MM.1S (cell line): ENCODE measurements at regions not wholly inside any gene's neighbourhood (a gene's known extent, or its start where the extent isn't known, plus 50 kb on each side); places are given as distances from the start of the nearest gene placed in this dataset.

Experiments used
- DNase-seq: peaks from one replicate; pipeline ENCODE4 v3.0.0-alpha.2; 2015
- H2AFZ ChIP-seq: fragments of 300-600 bp; sonication (generic); 2 replicates; pipeline ENCODE4 v1.6.0; 2016; ENCODE audit warnings: antibody characterized with exemption, low read length
- H3F3A ChIP-seq: fragments of 300-600 bp; sonication (generic); 2 replicates; pipeline ENCODE4 v1.6.1; 2016; ENCODE audit warnings: mild to moderate bottlenecking, antibody characterized with exemption, low read length, moderate library complexity, mixed read lengths; ENCODE audit not compliant: insufficient read depth
- H3K27ac ChIP-seq: fragments of 300-600 bp; sonication (generic); 2 replicates; pipeline ENCODE4 v1.5.1; 2016; ENCODE audit warnings: mild to moderate bottlenecking, low read length
- H3K27me3 ChIP-seq: fragments of 300-600 bp; sonication (generic); replicated peaks from 2 replicates; pipeline ENCODE4 v1.6.0; 2016; ENCODE audit warnings: low read length; ENCODE audit not compliant: insufficient read depth
- H3K36me3 ChIP-seq: fragments of 300-600 bp; sonication (generic); replicated peaks from 2 replicates; pipeline ENCODE4 v1.6.1; 2016; ENCODE audit warnings: mild to moderate bottlenecking, low read length, mixed read lengths; ENCODE audit not compliant: insufficient read depth
- H3K4me1 ChIP-seq: fragments of 300-600 bp; sonication (generic); 2 replicates; pipeline ENCODE4 v1.6.1; 2016; ENCODE audit warnings: low read length, mixed read lengths
- H3K4me2 ChIP-seq: fragments of 300-600 bp; sonication (generic); 2 replicates; pipeline ENCODE4 v1.6.0; 2016; ENCODE audit warnings: low read depth, low read length
- H3K4me3 ChIP-seq: fragments of 300-600 bp; sonication (generic); 2 replicates; pipeline ENCODE4 v1.5.1; 2016; ENCODE audit warnings: low read length, mixed read lengths
- H3K79me2 ChIP-seq: fragments of 300-600 bp; sonication (generic); 2 replicates; pipeline ENCODE4 v1.6.1; 2016; ENCODE audit warnings: mixed run types, low read length, mixed read lengths
- H3K9ac ChIP-seq: fragments of 300-600 bp; sonication (generic); 2 replicates; pipeline ENCODE4 v1.6.1; 2016; ENCODE audit warnings: low read length, mixed read lengths
- H3K9me2 ChIP-seq: fragments of 300-600 bp; sonication (generic); replicated peaks from 2 replicates; pipeline ENCODE4 v1.6.1; 2016; ENCODE audit warnings: mild to moderate bottlenecking, low read length, mixed read lengths; ENCODE audit not compliant: insufficient read depth
- H3K9me3 ChIP-seq: fragments of 300-600 bp; sonication (generic); replicated peaks from 2 replicates; pipeline ENCODE4 v1.6.1; 2016; ENCODE audit warnings: mild to moderate bottlenecking, low read length, mixed read lengths; ENCODE audit not compliant: insufficient read depth
- H4K20me1 ChIP-seq: fragments of 300-600 bp; sonication (generic); 2 replicates; pipeline ENCODE4 v1.6.1; 2016; ENCODE audit warnings: mild to moderate bottlenecking, low read length, moderate library complexity, mixed read lengths; ENCODE audit not compliant: insufficient read depth
- EZH2 ChIP-seq: fragments of 300-600 bp; sonication (generic); optimal IDR thresholded peaks from 2 replicates; pipeline ENCODE3; 2017; ENCODE audit warnings: low read depth, mild to moderate bottlenecking, antibody characterized with exemption, low read length, mixed read lengths
- EZH2phosphoT487 ChIP-seq: fragments of 300-600 bp; sonication (generic); IDR thresholded peaks from 2 replicates; pipeline ENCODE4 v1.6.1; 2018; ENCODE audit warnings: antibody characterized with exemption, low read length
- TF ChIP-seq, protein P1 (sequence below): fragments of 300-600 bp; sonication (generic); IDR thresholded peaks from 2 replicates; pipeline ENCODE4 v1.5.1; 2016; ENCODE audit warnings: antibody characterized with exemption, low read length, mixed read lengths

DNA sequence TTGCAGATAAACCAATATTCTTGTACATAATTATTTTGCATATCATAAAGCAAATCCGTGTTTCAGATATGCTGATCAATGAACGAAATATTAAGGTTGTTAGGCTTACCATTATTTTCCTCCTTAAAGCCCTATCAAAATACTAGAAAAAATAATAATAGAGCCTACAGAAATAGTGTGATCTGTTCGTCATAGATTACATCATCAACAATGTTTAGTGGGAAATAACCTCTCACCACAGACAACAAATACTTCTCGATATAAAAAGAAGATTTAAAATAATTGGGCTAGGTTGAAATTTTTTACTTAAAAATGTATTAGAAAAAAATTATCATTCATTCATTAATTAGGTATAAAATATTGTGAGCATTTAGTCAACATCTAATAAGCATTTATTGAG lies 71.0 kb upstream of the ADCY2 start:
- TF ChIP-seq EZH2phosphoT487 (no peak), EZH2 (no peak)
- TF ChIP-seq, protein P1, sequence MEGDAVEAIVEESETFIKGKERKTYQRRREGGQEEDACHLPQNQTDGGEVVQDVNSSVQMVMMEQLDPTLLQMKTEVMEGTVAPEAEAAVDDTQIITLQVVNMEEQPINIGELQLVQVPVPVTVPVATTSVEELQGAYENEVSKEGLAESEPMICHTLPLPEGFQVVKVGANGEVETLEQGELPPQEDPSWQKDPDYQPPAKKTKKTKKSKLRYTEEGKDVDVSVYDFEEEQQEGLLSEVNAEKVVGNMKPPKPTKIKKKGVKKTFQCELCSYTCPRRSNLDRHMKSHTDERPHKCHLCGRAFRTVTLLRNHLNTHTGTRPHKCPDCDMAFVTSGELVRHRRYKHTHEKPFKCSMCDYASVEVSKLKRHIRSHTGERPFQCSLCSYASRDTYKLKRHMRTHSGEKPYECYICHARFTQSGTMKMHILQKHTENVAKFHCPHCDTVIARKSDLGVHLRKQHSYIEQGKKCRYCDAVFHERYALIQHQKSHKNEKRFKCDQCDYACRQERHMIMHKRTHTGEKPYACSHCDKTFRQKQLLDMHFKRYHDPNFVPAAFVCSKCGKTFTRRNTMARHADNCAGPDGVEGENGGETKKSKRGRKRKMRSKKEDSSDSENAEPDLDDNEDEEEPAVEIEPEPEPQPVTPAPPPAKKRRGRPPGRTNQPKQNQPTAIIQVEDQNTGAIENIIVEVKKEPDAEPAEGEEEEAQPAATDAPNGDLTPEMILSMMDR, result no peak
- Histone ChIP-seq H3K27ac (no peak overlapping the region), H3K36me3 (no peaks in the 10 kb centered on the region), H3K4me1 (no peaks in the 10 kb centered on the region), H2AFZ (no peak overlapping the region), H3K4me3 (no peak overlapping the region), H3K9me2 (no peaks in the 10 kb centered on the region), H3K9me3 (no peaks in the 10 kb centered on the region), H4K20me1 (no peaks in the 10 kb centered on the region), H3K9ac (no peak overlapping the region), H3F3A (no peaks in the 10 kb centered on the region), H3K4me2 (no peak overlapping the region), H3K79me2 (no peaks in the 10 kb centered on the region), H3K27me3 (no peaks in the 10 kb centered on the region)
- no peak for DNase-seq

DNA sequence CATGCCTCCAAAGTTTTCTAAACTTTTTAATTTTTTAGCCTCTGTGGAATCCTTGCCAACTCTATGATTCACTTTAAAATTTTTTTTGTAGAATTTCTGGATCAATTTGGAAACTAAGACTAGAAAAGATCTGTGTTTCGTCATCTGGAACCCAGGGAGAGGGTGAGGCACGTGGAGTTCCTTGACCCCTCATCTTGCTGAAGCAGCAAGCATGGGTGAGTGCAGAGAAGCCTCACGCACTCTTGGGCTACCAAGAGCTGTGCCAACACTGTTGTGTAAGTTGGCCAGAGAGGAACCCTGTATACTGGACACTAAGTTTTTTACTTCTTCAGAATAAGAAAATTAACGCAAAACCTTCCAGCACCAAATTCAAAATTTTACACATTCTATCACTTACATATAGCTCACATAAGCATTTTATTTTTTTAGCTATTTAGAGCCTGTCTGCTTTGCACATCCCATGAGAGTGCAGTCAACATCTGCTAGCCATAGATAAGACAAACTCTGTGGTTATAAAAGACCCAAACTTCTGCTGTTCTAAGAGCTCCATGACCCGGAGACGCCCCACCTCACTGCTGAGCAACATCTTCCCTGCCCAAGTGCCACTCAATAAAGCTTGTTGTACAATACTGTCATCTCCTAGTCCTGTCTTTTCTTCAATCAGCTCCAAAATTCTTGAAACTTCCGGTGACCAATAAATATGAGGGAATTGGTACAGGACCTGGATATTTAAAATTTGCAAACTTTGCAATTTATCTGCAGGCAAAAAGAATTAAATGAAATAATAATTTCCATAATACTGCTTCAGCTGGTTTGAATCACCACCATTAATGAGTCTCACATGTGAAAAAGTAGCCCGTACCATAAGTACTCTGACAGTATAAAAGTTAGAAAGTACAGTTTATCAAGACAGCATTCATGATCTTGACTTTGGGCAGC lies 69.7 kb upstream of the ADCY2 start:
- Histone ChIP-seq H3K27ac (no peak overlapping the region), H3K9me2 (no peaks in the 10 kb centered on the region), H3K9ac (no peak overlapping the region), H3K27me3 (no peaks in the 10 kb centered on the region), H3K4me1 (no peaks in the 10 kb centered on the region), H3K4me2 (no peak overlapping the region), H3K79me2 (no peaks in the 10 kb centered on the region), H3K4me3 (no peak overlapping the region), H3K9me3 (no peaks in the 10 kb centered on the region), H3K36me3 (no peaks in the 10 kb centered on the region), H4K20me1 (no peaks in the 10 kb centered on the region), H2AFZ (no peak overlapping the region), H3F3A (no peaks in the 10 kb centered on the region)
- DNase-seq, result no peak
- no peak for TF ChIP-seq EZH2phosphoT487
- TF ChIP-seq, protein P1, result no peak
- TF ChIP-seq EZH2, result no peak

- no peaks in the 10 kb centered on the region for H3K4me1 ChIP-seq
- H3K79me2 ChIP-seq, result no peaks in the 10 kb centered on the region
- no peaks in the 10 kb centered on the region for H3F3A ChIP-seq
- no peaks in the 10 kb centered on the region for H3K9me2 ChIP-seq
- no peaks in the 10 kb centered on the region for H3K36me3 ChIP-seq
- no peak overlapping the region for H3K4me2 ChIP-seq
- H4K20me1 ChIP-seq, result no peaks in the 10 kb centered on the region
- TF ChIP-seq, protein P1, result no peak
- TF ChIP-seq EZH2phosphoT487 (no peak), EZH2 (no peak)
- no peak for DNase-seq
- no peak overlapping the region for H3K9ac ChIP-seq
- H3K9me3 ChIP-seq, result no peaks in the 10 kb centered on the region
- H3K27me3 ChIP-seq, result no peaks in the 10 kb centered on the region
- no peak overlapping the region for H3K4me3 ChIP-seq
- H2AFZ ChIP-seq, result no peak overlapping the region
- H3K27ac ChIP-seq, result no peak overlapping the region
Observed at GRCh38 chr5:7329141-7329540, 66.8 kb upstream of the ADCY2 start.
